HepG2 (cell line): ENCODE measurements at regions not wholly inside any gene's neighbourhood (a gene's known extent, or its start where the extent isn't known, plus 50 kb on each side); places are given as distances from the start of the nearest gene placed in this dataset.

ENCODE experiments used
- HIVEP1 ChIP-seq: sonication (generic); formaldehyde crosslinking; IDR thresholded peaks from 2 replicates; pipeline ENCODE4 v1.4.0; 2020; ENCODE audit warnings: mild to moderate bottlenecking, missing genetic modification reagents
- MED1 ChIP-seq: sonication (generic); formaldehyde crosslinking; IDR thresholded peaks from 2 replicates; pipeline ENCODE4 v1.4.0; 2020; ENCODE audit warnings: missing genetic modification reagents
- MLLT10 ChIP-seq: sonication (generic); formaldehyde crosslinking; IDR thresholded peaks from 2 replicates; pipeline ENCODE4 v1.4.0; 2020; ENCODE audit warnings: missing genetic modification reagents
- NCOR1 ChIP-seq: fragments of 200-600 bp; sonication (generic); IDR thresholded peaks from 2 replicates; pipeline ENCODE4 v1.7.0; 2017; ENCODE audit warnings: antibody characterized with exemption, low read length, borderline replicate concordance
- PPARG ChIP-seq: conservative IDR thresholded peaks from 2 replicates; pipeline ENCODE4 v1.6.1; 2016; ENCODE audit warnings: missing biosample characterization, missing genetic modification reagents
- SNRNP70 ChIP-seq: fragments of 200-400 bp; formaldehyde crosslinking; IDR thresholded peaks from 2 replicates; pipeline ENCODE4 v1.6.1; 2017; ENCODE audit warnings: mild to moderate bottlenecking, low read depth, low read length, moderate library complexity
- ZNF207 ChIP-seq: fragments of 450-650 bp; IDR thresholded peaks from 2 replicates; pipeline ENCODE4 v1.6.1; 2016; ENCODE audit warnings: antibody characterized with exemption, borderline replicate concordance
- ZNF335 ChIP-seq: sonication (generic); formaldehyde crosslinking; IDR thresholded peaks from 2 replicates; pipeline ENCODE4 v1.4.0; 2020; ENCODE audit warnings: missing genetic modification reagents
- ZNF33B ChIP-seq: sonication (generic); formaldehyde crosslinking; IDR thresholded peaks from 2 replicates; pipeline ENCODE4 v1.5.1; 2020; ENCODE audit warnings: mild to moderate bottlenecking, missing genetic modification reagents
- ZNF549 ChIP-seq: sonication (generic); formaldehyde crosslinking; IDR thresholded peaks from 2 replicates; pipeline ENCODE4 v1.5.0; 2020; ENCODE audit warnings: missing genetic modification reagents
- TF ChIP-seq, protein P1 (sequence below): sonication (generic); formaldehyde crosslinking; IDR thresholded peaks from 2 replicates; pipeline ENCODE4 v1.4.0; 2020; ENCODE audit warnings: mild to moderate bottlenecking, missing genetic modification reagents
- TF ChIP-seq, protein P2 (sequence below): sonication (generic); formaldehyde crosslinking; IDR thresholded peaks from 2 replicates; pipeline ENCODE4 v1.9.0; 2021; ENCODE audit warnings: missing genetic modification reagents, borderline replicate concordance

DNA sequence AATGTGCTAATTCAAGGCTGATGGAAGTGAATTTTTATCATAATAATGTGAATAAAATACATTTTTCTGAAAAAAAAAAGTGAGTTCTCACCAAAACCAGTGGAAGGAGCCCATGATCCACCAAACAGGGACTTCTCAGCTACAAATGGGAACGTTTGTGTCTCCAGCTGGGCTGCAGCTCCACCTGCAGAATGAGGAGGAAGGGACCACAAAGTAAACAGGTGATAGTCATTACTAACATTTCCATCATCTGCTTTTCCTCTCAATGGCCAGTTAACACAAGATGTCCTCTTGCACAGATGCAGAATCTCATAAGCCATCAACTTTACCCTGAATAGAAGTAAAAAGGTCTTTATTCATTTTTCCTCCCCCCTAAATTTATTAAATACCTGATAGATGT, 246.2 kb downstream of the MRPL39 start (continued):
- TF ChIP-seq, protein P1, sequence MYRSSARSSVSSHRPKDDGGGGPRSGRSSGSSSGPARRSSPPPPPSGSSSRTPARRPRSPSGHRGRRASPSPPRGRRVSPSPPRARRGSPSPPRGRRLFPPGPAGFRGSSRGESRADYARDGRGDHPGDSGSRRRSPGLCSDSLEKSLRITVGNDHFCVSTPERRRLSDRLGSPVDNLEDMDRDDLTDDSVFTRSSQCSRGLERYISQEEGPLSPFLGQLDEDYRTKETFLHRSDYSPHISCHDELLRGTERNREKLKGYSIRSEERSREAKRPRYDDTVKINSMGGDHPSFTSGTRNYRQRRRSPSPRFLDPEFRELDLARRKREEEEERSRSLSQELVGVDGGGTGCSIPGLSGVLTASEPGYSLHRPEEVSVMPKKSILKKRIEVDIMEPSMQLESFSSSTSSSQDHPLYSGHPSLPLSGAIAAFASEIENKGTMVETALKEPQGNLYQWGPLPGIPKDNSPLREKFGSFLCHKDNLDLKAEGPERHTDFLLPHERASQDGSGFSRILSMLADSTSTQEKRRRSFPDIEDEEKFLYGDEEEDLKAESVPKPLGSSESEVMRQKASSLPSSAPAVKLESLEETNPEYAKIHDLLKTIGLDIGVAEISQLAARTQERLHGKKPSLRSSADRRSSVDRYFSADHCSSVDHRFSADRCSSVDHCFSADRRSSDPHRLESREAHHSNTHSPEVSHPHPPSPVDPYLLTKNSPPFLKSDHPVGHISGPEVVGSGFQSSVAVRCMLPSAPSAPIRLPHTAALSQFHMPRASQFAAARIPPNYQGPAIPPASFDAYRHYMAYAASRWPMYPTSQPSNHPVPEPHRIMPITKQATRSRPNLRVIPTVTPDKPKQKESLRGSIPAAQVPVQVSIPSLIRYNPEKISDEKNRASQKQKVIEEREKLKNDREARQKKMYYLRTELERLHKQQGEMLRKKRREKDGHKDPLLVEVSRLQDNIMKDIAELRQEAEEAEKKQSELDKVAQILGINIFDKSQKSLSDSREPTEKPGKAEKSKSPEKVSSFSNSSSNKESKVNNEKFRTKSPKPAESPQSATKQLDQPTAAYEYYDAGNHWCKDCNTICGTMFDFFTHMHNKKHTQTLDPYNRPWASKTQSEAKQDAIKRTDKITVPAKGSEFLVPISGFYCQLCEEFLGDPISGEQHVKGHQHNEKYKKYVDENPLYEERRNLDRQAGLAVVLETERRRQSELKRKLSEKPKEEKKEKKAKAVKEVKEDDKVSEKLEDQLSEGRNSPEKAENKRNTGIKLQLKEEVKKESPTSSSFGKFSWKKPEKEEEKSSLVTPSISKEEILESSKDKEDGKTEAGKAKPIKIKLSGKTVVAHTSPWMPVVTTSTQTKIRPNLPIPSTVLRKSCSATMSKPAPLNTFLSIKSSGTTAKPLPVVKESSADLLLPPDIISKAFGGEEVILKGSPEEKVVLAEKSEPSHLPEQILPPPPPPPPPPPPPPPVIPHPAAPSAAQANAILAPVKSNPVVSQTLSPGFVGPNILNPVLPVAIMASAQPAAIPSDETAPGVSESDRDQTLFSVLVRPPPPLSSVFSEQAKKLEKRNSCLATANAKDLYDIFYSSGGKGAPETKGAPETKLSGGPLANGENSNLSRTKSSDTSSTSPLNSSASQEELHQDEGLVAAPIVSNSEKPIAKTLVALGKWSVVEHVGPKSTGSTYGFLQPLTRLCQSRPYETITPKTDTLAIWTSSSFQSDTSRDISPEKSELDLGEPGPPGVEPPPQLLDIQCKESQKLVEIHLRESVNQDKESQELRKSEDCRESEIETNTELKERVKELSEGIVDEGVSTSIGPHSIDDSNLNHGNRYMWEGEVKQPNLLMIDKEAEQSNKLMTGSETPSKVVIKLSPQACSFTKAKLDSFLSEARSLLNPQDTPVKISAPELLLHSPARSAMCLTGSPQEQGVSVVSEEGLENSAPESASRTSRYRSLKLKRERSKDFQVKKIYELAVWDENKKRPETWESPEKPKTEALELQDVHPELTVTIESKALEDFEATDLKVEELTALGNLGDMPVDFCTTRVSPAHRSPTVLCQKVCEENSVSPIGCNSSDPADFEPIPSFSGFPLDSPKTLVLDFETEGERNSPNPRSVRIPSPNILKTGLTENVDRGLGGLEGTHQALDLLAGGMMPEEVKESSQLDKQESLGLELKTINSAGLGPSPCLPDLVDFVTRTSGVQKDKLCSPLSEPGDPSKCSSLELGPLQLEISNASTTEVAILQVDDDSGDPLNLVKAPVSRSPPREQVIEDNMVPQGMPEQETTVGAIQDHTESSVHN (CRISPR knock-in tag): no peak
- TF ChIP-seq NCOR1 (no peak), ZNF335 (CRISPR knock-in tag) (no peak), MLLT10 (CRISPR knock-in tag) (no peak), ZNF33B (CRISPR knock-in tag) (no peak), ZNF207 (no peak), PPARG (CRISPR knock-in tag) (no peak), MED1 (CRISPR knock-in tag) (no peak), ZNF549 (no peak), HIVEP1 (CRISPR knock-in tag) (no peak), SNRNP70 (no peak)
- TF ChIP-seq, protein P2, sequence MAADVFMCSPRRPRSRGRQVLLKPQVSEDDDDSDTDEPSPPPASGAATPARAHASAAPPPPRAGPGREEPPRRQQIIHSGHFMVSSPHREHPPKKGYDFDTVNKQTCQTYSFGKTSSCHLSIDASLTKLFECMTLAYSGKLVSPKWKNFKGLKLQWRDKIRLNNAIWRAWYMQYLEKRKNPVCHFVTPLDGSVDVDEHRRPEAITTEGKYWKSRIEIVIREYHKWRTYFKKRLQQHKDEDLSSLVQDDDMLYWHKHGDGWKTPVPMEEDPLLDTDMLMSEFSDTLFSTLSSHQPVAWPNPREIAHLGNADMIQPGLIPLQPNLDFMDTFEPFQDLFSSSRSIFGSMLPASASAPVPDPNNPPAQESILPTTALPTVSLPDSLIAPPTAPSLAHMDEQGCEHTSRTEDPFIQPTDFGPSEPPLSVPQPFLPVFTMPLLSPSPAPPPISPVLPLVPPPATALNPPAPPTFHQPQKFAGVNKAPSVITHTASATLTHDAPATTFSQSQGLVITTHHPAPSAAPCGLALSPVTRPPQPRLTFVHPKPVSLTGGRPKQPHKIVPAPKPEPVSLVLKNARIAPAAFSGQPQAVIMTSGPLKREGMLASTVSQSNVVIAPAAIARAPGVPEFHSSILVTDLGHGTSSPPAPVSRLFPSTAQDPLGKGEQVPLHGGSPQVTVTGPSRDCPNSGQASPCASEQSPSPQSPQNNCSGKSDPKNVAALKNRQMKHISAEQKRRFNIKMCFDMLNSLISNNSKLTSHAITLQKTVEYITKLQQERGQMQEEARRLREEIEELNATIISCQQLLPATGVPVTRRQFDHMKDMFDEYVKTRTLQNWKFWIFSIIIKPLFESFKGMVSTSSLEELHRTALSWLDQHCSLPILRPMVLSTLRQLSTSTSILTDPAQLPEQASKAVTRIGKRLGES (CRISPR knock-in tag): no peak
- TF ChIP-seq, all 625 proteins: peak for 0
